NCI-H1694 (cell line): ENCODE measurements at regions not wholly inside any gene's neighbourhood (a gene's known extent, or its start where the extent isn't known, plus 50 kb on each side); places are given as distances from the start of the nearest gene placed in this dataset.
A peak's percentile ranks its signal among the peaks of the same experiment; 100 is the strongest.

ENCODE experiments used
- DNase-seq: peaks from one replicate; lab custom pipeline; 2025; lab: John Stamatoyannopoulos, UW

- DNase-seq: no peak
Observed at GRCh38 chr16:73739049-73739769, 557.4 kb upstream of the PSMD7 start.

GRCh38 chr16:73738266-73738665 lies 558.3 kb upstream of the PSMD7 start:
- DNase-seq: no peak

- DNase-seq: no peak
Observed at GRCh38 chr16:73737637-73738036, 559.0 kb upstream of the PSMD7 start.

GRCh38 chr16:73735954-73736353 lies 560.7 kb upstream of the PSMD7 start:
- DNase-seq: no peak

GRCh38 chr16:73735018-73735417 lies 561.6 kb upstream of the PSMD7 start:
- DNase-seq: no peak

GRCh38 chr16:73732681-73733080 lies 563.9 kb upstream of the PSMD7 start:
- DNase-seq: no peak

GRCh38 chr16:73732143-73732542 lies 564.5 kb upstream of the PSMD7 start:
- no peak for DNase-seq

GRCh38 chr16:73730481-73731090 lies 566.0 kb upstream of the PSMD7 start:
- no peak for DNase-seq

GRCh38 chr16:73725156-73725555 lies 571.5 kb upstream of the PSMD7 start:
- no peak for DNase-seq

GRCh38 chr16:73724503-73724902 lies 572.1 kb upstream of the PSMD7 start:
- no peak for DNase-seq

GRCh38 chr16:73717266-73717974 lies 579.2 kb upstream of the PSMD7 start:
- DNase-seq: no peak

- DNase-seq: no peak
Observed at GRCh38 chr16:73714976-73715375, 581.6 kb upstream of the PSMD7 start.

- peak; percentile 67 for DNase-seq
Observed at GRCh38 chr16:73713778-73714495, 582.7 kb upstream of the PSMD7 start.

GRCh38 chr16:73713251-73713650 lies 583.4 kb upstream of the PSMD7 start:
- peak; percentile 28 for DNase-seq

GRCh38 chr16:73711406-73712080 lies 585.1 kb upstream of the PSMD7 start:
- DNase-seq: no peak

GRCh38 chr16:73710526-73710925 lies 586.1 kb upstream of the PSMD7 start:
- DNase-seq: no peak

GRCh38 chr16:73707863-73708262 lies 588.8 kb upstream of the PSMD7 start:
- no peak for DNase-seq

- no peak for DNase-seq
Observed at GRCh38 chr16:73703891-73704290, 592.7 kb upstream of the PSMD7 start.

GRCh38 chr16:73697336-73697735 lies 599.3 kb upstream of the PSMD7 start:
- no peak for DNase-seq

- DNase-seq: no peak
Observed at GRCh38 chr16:73692861-73693260, 603.8 kb upstream of the PSMD7 start.

GRCh38 chr16:73683804-73684203 lies 612.8 kb upstream of the PSMD7 start:
- no peak for DNase-seq

- no peak for DNase-seq
Observed at GRCh38 chr16:73672135-73672534, 624.2 kb upstream of the ZFHX3 start.
